Prostate gland (tissue), 2 donors: ENCODE measurements at regions not wholly inside any gene's neighbourhood (a gene's known extent, or its start where the extent isn't known, plus 50 kb on each side); places are given as distances from the start of the nearest gene placed in this dataset.

Source experiments
- DNase-seq: peaks from one replicate; pipeline ENCODE4 v3.0.0-alpha.2; 2019; ENCODE audit warnings: low spot score
- H3K27ac ChIP-seq, 2 donors: fragments of 200-600 bp; sonication (generic); 2 replicates each; pipeline ENCODE4 v1.5.1; 2017 to 2019
- H3K27me3 ChIP-seq: fragments of 200-600 bp; sonication (generic); replicated peaks from 2 replicates; pipeline ENCODE4 v1.5.1; 2019; ENCODE audit not compliant: insufficient read depth
- H3K36me3 ChIP-seq, 2 donors: fragments of 200-600 bp; sonication (generic); 1 replicate in 1 of 2; 2 replicates in 1 of 2; pipeline versions ENCODE4 v1.5.1 to v1.8.1; 2017 to 2019
- H3K4me1 ChIP-seq: fragments of 200-600 bp; sonication (generic); replicated peaks from 2 replicates; pipeline ENCODE4 v1.5.1; 2019
- H3K4me3 ChIP-seq, 2 donors: fragments of 200-600 bp; sonication (generic); 2 replicates each; pipeline ENCODE4 v1.5.1; 2017 to 2019
- H3K9me3 ChIP-seq: fragments of 200-600 bp; sonication (generic); 2 replicates; pipeline ENCODE4 v1.5.1; 2017
- CTCF ChIP-seq, 4 experiments: fragments of 200-600 bp in 2 of 4; fragments of 450-650 bp in 2 of 4; sonication (generic) in 2 of 4; IDR thresholded peaks; 1 replicate in 3 of 4; 2 replicates in 1 of 4; pipeline ENCODE4 v1.5.1; 2016 to 2019; ENCODE audit warnings: antibody characterized with exemption in 4 of 4, mild to moderate bottlenecking in 2 of 4, moderate library complexity in 2 of 4
- POLR2A ChIP-seq: fragments of 450-650 bp; IDR thresholded peaks from one replicate; pipeline ENCODE4 v1.6.1; 2016; ENCODE audit warnings: antibody characterized with exemption, mild to moderate bottlenecking
- POLR2AphosphoS5 ChIP-seq: sonication (generic); formaldehyde crosslinking; IDR thresholded peaks from one replicate; pipeline ENCODE4 v1.6.1; 2017; ENCODE audit warnings: antibody characterized with exemption
- WGBS: methylation state at CpG from one replicate; pipeline ENCODE4 v1.1.5; 2018; 5-methylcytosine and 5-hydroxymethylcytosine counted together
- intact Hi-C: fragments of 100-400 bp; cut with DNase I; formaldehyde crosslinking; loops from one replicate; pipeline ENCODE4 v1.14.2; 2022

GRCh38 chr5:164007064-164007463, 501.6 kb downstream of the MAT2B start:
- intact Hi-C loops: loop anchor here (10.0 kb wide), 1 partner anchor 442 kb away; no protein-coding TSS in a partner anchor
- no peak for TF ChIP-seq CTCF (IDR thresholded peaks at IDR 0.05)
- no peak for TF ChIP-seq POLR2A
- no peak for TF ChIP-seq POLR2AphosphoS5
- Histone ChIP-seq H3K4me1 (no peaks in the 10 kb centered on the region), H3K9me3 (no peaks in the 10 kb centered on the region), H3K27me3 (no peaks in the 10 kb centered on the region), H3K4me3 (no peak overlapping the region), H3K27ac (no peak overlapping the region), H3K36me3 (no peaks in the 10 kb centered on the region)
- DNase-seq: no peak
- WGBS: 77% methylated on average over 2 of the region's 2 CpGs

- no peak for DNase-seq
- TF ChIP-seq POLR2AphosphoS5 (no peak), POLR2A (no peak), CTCF (IDR thresholded peaks at IDR 0.05) (no peak)
- 82% methylated on average over 6 of the region's 6 CpGs for WGBS
- Histone ChIP-seq H3K27me3 (no peaks in the 10 kb centered on the region), H3K36me3 (no peaks in the 10 kb centered on the region), H3K4me3 (no peak overlapping the region), H3K27ac (no peak overlapping the region), H3K9me3 (no peaks in the 10 kb centered on the region), H3K4me1 (no peaks in the 10 kb centered on the region)
- intact Hi-C loops: loop anchor here (5.0 to 10.0 kb wide), 3 partner anchors 445 to 493 kb away; no protein-coding TSS in a partner anchor
Measured at GRCh38 chr5:164009621-164010020, 504.2 kb downstream of the MAT2B start.

GRCh38 chr5:164010900-164011299, 505.5 kb downstream of the MAT2B start:
- WGBS: 78% methylated on average over 3 of the region's 3 CpGs
- no peaks in the 10 kb centered on the region for H3K27me3 ChIP-seq
- TF ChIP-seq CTCF (IDR thresholded peaks at IDR 0.05) (no peak), POLR2A (no peak), POLR2AphosphoS5 (no peak)
- no peaks in the 10 kb centered on the region for H3K36me3 ChIP-seq
- H3K9me3 ChIP-seq: no peaks in the 10 kb centered on the region
- H3K4me3 ChIP-seq: no peak overlapping the region
- no peak for DNase-seq
- intact Hi-C loops: loop anchor here (5.0 to 10.0 kb wide), 2 partner anchors 464 to 491 kb away; no protein-coding TSS in a partner anchor
- no peaks in the 10 kb centered on the region for H3K4me1 ChIP-seq
- H3K27ac ChIP-seq: no peak overlapping the region

- no peak for TF ChIP-seq POLR2AphosphoS5
- no peak for TF ChIP-seq POLR2A
- TF ChIP-seq CTCF (IDR thresholded peaks at IDR 0.05): no peak
- H3K27ac ChIP-seq: no peak overlapping the region
- H3K27me3 ChIP-seq: no peaks in the 10 kb centered on the region
- intact Hi-C loops: loop anchor here (5.0 to 10.0 kb wide), 2 partner anchors 462 to 490 kb away; no protein-coding TSS in a partner anchor
- WGBS: 34% methylated on average over 4 of the region's 4 CpGs
- DNase-seq: no peak
- H3K9me3 ChIP-seq: no peaks in the 10 kb centered on the region
- no peaks in the 10 kb centered on the region for H3K36me3 ChIP-seq
- no peaks in the 10 kb centered on the region for H3K4me1 ChIP-seq
- H3K4me3 ChIP-seq: no peak overlapping the region
Measured at GRCh38 chr5:164012371-164012770, 507.0 kb downstream of the MAT2B start.

GRCh38 chr5:164013077-164013670, 507.8 kb downstream of the MAT2B start:
- intact Hi-C loops: loop anchor here (5.0 to 10.0 kb wide), 2 partner anchors 462 to 489 kb away; no protein-coding TSS in a partner anchor
- H3K4me3 ChIP-seq: no peak overlapping the region
- no peaks in the 10 kb centered on the region for H3K36me3 ChIP-seq
- no peak for TF ChIP-seq POLR2AphosphoS5
- TF ChIP-seq CTCF (IDR thresholded peaks at IDR 0.05): peak in 3 of 4 experiments; percentile 76 to 82 (median 80)
- no peak for TF ChIP-seq POLR2A
- no peaks in the 10 kb centered on the region for H3K4me1 ChIP-seq
- H3K27me3 ChIP-seq: no peaks in the 10 kb centered on the region
- 52% methylated on average over 6 of the region's 6 CpGs for WGBS
- H3K27ac ChIP-seq: no peak overlapping the region
- H3K9me3 ChIP-seq: no peaks in the 10 kb centered on the region
- DNase-seq: peak; percentile 64
